NT2/D1 (cell line): ENCODE measurements at regions not wholly inside any gene's neighbourhood (a gene's known extent, or its start where the extent isn't known, plus 50 kb on each side); places are given as distances from the start of the nearest gene placed in this dataset.

Source experiments
- YY1 ChIP-seq: IDR thresholded peaks from 2 replicates; pipeline ENCODE4 v1.6.1; 2011; ENCODE audit not compliant: insufficient read length, insufficient read depth
- ZNF274 ChIP-seq: IDR thresholded peaks from 2 replicates; pipeline ENCODE4 v1.6.1; 2011; ENCODE audit warnings: mild to moderate bottlenecking, low read depth, low read length

DNA sequence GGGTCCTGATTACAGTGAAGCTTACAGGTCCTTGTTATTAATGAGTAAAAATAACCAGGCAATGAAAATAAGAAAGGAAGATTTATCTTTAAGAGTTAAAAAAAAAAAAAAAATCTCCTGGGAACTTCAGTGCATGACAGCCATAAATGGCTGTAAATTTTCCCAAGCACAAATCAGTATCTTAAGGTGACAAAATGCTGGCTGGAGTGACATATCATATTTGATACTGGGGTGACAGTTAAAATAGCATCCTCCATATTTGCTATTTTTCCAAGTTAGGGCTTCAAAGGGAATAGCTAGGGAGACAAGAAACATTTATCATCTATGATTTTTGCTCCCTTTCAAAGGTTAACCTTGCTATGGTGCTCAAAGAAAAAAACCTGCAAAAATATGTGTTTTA, 226.6 kb downstream of the PRDM2 start:
- TF ChIP-seq YY1 (no peak), ZNF274 (no peak)
